Activated T-helper 17 cell treated with anti-CD3 and anti-CD28 coated beads, Interleukin-2, amount 50 U/mL, for 72 hours (primary cell): ENCODE measurements at regions not wholly inside any gene's neighbourhood (a gene's known extent, or its start where the extent isn't known, plus 50 kb on each side); places are given as distances from the start of the nearest gene placed in this dataset.
"Not testable (repeated sequence)": the region's sequence is repeated elsewhere in the genome, so short reads cannot be mapped to it uniquely, and the experiment has no call there.

ENCODE experiments used
- ATAC-seq: fragments of 150-1000 bp; cut with Tn5 transposase; replicated peaks from 2 replicates; pipeline ENCODE4 v1.10.0; 2021; ENCODE audit warnings: mild to moderate bottlenecking, moderate library complexity
- H3K27ac Mint-ChIP-seq: one replicate; pipeline ENCODE4 v1.8.0; 2022; ENCODE audit warnings: mixed read lengths
- H3K27me3 Mint-ChIP-seq: one replicate; pipeline ENCODE4 v1.8.0; 2022; ENCODE audit warnings: mixed read lengths
- H3K36me3 Mint-ChIP-seq: one replicate; pipeline ENCODE4 v1.8.0; 2022; ENCODE audit warnings: low read depth, mild to moderate bottlenecking, mixed read lengths
- H3K4me1 Mint-ChIP-seq: one replicate; pipeline ENCODE4 v1.8.0; 2022; ENCODE audit warnings: mixed read lengths
- H3K4me3 Mint-ChIP-seq: one replicate; pipeline ENCODE4 v1.8.0; 2022; ENCODE audit warnings: mild to moderate bottlenecking, mixed read lengths
- H3K9me3 Mint-ChIP-seq: one replicate; pipeline ENCODE4 v1.8.0; 2022; ENCODE audit warnings: mixed read lengths

DNA sequence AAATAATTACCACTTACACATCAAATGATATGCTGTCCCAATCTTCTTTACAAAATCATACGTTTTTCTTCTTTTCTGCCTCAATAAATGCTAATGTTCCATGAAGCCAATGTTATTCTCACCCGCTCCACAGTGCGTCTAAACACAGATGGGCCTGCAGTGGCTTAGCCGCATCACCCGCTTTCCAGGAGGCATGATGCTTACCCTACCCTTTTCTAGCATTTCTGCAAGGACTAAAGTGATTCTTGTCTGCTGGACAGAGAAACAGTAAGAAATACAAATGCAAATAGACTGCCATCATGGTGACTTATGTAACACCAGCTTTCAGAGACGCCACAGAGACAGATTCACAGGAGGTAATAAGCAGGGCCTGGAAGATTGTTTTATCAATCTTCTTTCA, 104.4 kb downstream of the RNASET2 start:
- Mint-ChIP-seq H3K9me3 (no peaks in the 10 kb centered on the region), H3K4me3 (no peak overlapping the region), H3K27me3 (no peaks in the 10 kb centered on the region), H3K36me3 (no peaks in the 10 kb centered on the region), H3K27ac (no peak overlapping the region), H3K4me1 (no peaks in the 10 kb centered on the region)
- ATAC-seq, result no peak

DNA sequence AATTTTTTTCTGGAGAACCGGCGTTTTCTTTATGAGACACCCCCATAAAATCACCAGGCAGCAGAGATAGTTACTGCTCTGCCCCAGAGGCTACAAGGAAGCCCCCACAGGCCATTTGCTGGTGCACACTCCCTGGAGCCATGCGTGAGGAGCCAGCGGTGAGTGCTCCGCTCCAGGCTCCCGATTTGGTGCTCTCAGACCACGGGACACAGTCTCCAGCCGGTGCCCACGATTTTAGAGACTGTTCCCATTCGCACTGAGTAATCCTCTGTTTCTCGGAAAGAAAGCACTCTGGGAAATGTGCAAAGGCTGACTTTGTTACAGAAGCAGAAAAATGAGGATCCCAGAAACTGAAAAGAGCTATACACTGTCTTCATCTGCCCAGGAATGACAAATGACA, 104.9 kb downstream of the RNASET2 start:
- ATAC-seq, result no peak
- no peaks in the 10 kb centered on the region for H3K9me3 Mint-ChIP-seq
- H3K36me3 Mint-ChIP-seq, result no peaks in the 10 kb centered on the region
- no peak overlapping the region for H3K4me3 Mint-ChIP-seq
- H3K27me3 Mint-ChIP-seq, result no peaks in the 10 kb centered on the region
- H3K27ac Mint-ChIP-seq, result no peak overlapping the region
- H3K4me1 Mint-ChIP-seq, result no peaks in the 10 kb centered on the region

GRCh38 chr6:166850677-166851076, 105.7 kb downstream of the RNASET2 start:
- no peak overlapping the region for H3K4me3 Mint-ChIP-seq
- H3K27ac Mint-ChIP-seq, result no peak overlapping the region
- no peak for ATAC-seq
- H3K27me3 Mint-ChIP-seq, result no peaks in the 10 kb centered on the region
- H3K9me3 Mint-ChIP-seq, result peaks cover 5% of the 10 kb centered on the region
- H3K36me3 Mint-ChIP-seq, result no peaks in the 10 kb centered on the region
- no peaks in the 10 kb centered on the region for H3K4me1 Mint-ChIP-seq

DNA sequence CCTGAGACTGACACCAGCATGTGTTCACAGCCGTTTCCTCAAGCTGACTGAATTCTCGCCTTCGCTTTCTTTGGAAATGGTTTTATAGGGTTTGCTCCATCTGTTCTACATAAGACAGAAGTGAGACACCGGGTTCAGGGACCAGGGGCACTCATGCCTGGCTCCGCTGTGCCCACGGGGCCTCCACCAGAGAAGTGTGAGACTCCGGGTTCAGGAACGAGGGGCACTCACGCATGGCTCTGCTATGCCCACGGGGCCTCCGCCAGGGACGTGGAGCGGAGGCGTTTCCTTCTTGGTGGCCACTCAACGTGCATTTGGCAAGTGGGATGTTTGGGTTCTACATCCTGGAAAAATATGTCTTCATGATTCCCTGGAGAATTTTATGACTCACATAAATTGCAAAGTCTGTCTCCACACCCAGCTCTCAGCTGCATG, 106.6 kb downstream of the RNASET2 start:
- H3K27ac Mint-ChIP-seq, result no peak overlapping the region
- H3K27me3 Mint-ChIP-seq, result no peaks in the 10 kb centered on the region
- no peaks in the 10 kb centered on the region for H3K36me3 Mint-ChIP-seq
- H3K4me1 Mint-ChIP-seq, result no peaks in the 10 kb centered on the region
- no peak for ATAC-seq
- H3K4me3 Mint-ChIP-seq, result no peak overlapping the region
- peaks cover 10% of the 10 kb centered on the region for H3K9me3 Mint-ChIP-seq

- H3K4me3 Mint-ChIP-seq, result no peak overlapping the region
- H3K27me3 Mint-ChIP-seq, result no peaks in the 10 kb centered on the region
- H3K4me1 Mint-ChIP-seq, result no peaks in the 10 kb centered on the region
- ATAC-seq, result no peak
- no peak overlapping the region for H3K27ac Mint-ChIP-seq
- peaks cover 10% of the 10 kb centered on the region for H3K9me3 Mint-ChIP-seq
- no peaks in the 10 kb centered on the region for H3K36me3 Mint-ChIP-seq
Observed at GRCh38 chr6:166848979-166849748, 107.2 kb downstream of the RNASET2 start.

- H3K4me3 Mint-ChIP-seq, H3K36me3 Mint-ChIP-seq, H3K27ac Mint-ChIP-seq, H3K27me3 Mint-ChIP-seq, ATAC-seq, H3K4me1 Mint-ChIP-seq: not testable (repeated sequence)
- peaks cover 10% of the 10 kb centered on the region for H3K9me3 Mint-ChIP-seq
Observed at GRCh38 chr6:166846446-166847142, 109.8 kb downstream of the RNASET2 start.

GRCh38 chr6:166842607-166843006, 113.7 kb downstream of the RNASET2 start:
- Mint-ChIP-seq H3K27ac (no peak overlapping the region), H3K4me3 (no peak overlapping the region), H3K9me3 (peaks cover 10% of the 10 kb centered on the region), H3K27me3 (no peaks in the 10 kb centered on the region), H3K36me3 (no peaks in the 10 kb centered on the region), H3K4me1 (no peaks in the 10 kb centered on the region)
- ATAC-seq, result no peak

GRCh38 chr6:166841216-166841615, 115.1 kb downstream of the RNASET2 start:
- no peak overlapping the region for H3K4me3 Mint-ChIP-seq
- ATAC-seq, result no peak
- no peak overlapping the region for H3K27ac Mint-ChIP-seq
- H3K27me3 Mint-ChIP-seq, result no peaks in the 10 kb centered on the region
- no peaks in the 10 kb centered on the region for H3K36me3 Mint-ChIP-seq
- H3K9me3 Mint-ChIP-seq, result peaks cover 15% of the 10 kb centered on the region
- no peaks in the 10 kb centered on the region for H3K4me1 Mint-ChIP-seq

- Mint-ChIP-seq H3K27me3 (no peaks in the 10 kb centered on the region), H3K4me3 (no peak overlapping the region), H3K4me1 (no peaks in the 10 kb centered on the region), H3K9me3 (peaks cover 9% of the 10 kb centered on the region), H3K27ac (no peak overlapping the region), H3K36me3 (no peaks in the 10 kb centered on the region)
- no peak for ATAC-seq
Observed at GRCh38 chr6:166839569-166839968, 116.8 kb downstream of the RNASET2 start.

GRCh38 chr6:166838987-166839386, 117.4 kb downstream of the RNASET2 start:
- Mint-ChIP-seq H3K9me3 (peaks cover 15% of the 10 kb centered on the region), H3K4me3 (no peak overlapping the region), H3K27me3 (no peaks in the 10 kb centered on the region), H3K4me1 (peaks cover 5% of the 10 kb centered on the region), H3K27ac (no peak overlapping the region), H3K36me3 (no peaks in the 10 kb centered on the region)
- ATAC-seq, result no peak

DNA sequence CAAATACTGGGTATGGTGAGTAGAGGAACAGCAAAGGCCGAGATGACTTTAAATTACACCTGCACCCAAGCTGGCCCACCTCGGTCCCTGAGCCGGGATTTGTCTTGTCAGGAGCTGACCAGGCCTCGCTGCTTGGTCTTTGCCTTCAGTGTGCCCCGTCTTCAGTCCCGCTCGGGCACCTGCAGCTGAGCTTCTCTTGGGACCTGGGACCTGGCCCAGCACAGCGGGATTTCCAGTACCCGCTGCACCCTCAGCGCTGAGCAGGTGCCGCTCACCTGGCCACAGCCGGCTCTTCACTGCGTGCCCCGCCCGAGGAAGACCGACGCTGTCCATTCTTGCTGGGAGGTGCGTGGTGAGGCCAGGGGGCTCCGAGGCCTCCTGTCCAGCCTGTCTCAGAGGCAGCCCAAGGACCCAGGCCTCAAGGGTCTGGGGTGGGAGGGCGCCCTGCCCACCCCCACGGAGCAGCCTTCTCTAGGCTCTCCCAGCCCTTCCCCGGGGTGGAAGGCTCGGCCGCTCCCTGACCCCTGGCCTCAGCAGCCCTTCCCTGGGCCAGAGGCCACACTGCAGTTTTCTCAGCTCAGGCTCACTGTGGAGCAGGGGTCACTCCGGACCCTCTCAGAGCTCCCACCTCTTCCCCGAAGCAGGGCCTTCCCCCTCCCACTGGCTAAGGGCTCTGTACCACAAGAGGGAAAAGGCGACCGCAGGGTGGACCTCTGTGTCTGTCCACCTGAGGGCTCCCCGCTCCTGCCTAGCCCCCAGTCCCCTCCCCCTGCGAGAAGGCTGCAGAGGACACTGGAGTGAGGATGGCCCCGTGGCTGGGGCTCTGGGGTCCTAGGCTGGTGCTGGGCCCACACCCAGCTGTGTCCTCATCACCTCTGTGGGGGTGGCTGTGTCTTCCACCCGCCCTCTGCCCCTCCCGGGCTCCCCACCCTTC, 119.3 kb downstream of the RNASET2 start:
- peaks cover 8% of the 10 kb centered on the region for H3K4me1 Mint-ChIP-seq
- H3K36me3 Mint-ChIP-seq, result no peaks in the 10 kb centered on the region
- H3K4me3 Mint-ChIP-seq, result no peak overlapping the region
- peaks cover 17% of the 10 kb centered on the region for H3K9me3 Mint-ChIP-seq
- H3K27me3 Mint-ChIP-seq, result no peaks in the 10 kb centered on the region
- no peak for ATAC-seq
- H3K27ac Mint-ChIP-seq, result no peak overlapping the region

- Mint-ChIP-seq H3K4me1 (peaks cover 20% of the 10 kb centered on the region), H3K27ac (peak overlapping the region; percentile 31), H3K9me3 (peaks cover 17% of the 10 kb centered on the region), H3K4me3 (no peak overlapping the region), H3K27me3 (no peaks in the 10 kb centered on the region), H3K36me3 (no peaks in the 10 kb centered on the region)
- ATAC-seq, result peak; percentile 76
Observed at GRCh38 chr6:166834049-166834448, 122.3 kb downstream of the RNASET2 start.

- Mint-ChIP-seq H3K4me1 (peaks cover 20% of the 10 kb centered on the region), H3K27ac (peak overlapping the region; percentile 83), H3K9me3 (peaks cover 12% of the 10 kb centered on the region), H3K36me3 (no peaks in the 10 kb centered on the region), H3K27me3 (peaks cover 4% of the 10 kb centered on the region), H3K4me3 (peak overlapping the region; percentile 55)
- ATAC-seq, result peak; percentile 32
Observed at GRCh38 chr6:166830891-166831363, 125.4 kb downstream of the RNASET2 start.

GRCh38 chr6:166830185-166830890, 126.0 kb downstream of the RNASET2 start:
- Mint-ChIP-seq H3K27me3 (peaks cover 4% of the 10 kb centered on the region), H3K36me3 (no peaks in the 10 kb centered on the region), H3K4me3 (peak overlapping the region; percentile 55), H3K27ac (peak overlapping the region; percentile 83), H3K9me3 (peaks cover 12% of the 10 kb centered on the region), H3K4me1 (peaks cover 20% of the 10 kb centered on the region)
- peak; percentile 88 for ATAC-seq
